NCI-H774 (cell line): ENCODE measurements at regions not wholly inside any gene's neighbourhood (a gene's known extent, or its start where the extent isn't known, plus 50 kb on each side); places are given as distances from the start of the nearest gene placed in this dataset.
"Not testable (repeated sequence)": the region's sequence is repeated elsewhere in the genome, so short reads cannot be mapped to it uniquely, and the experiment has no call there.

Experiments used
- DNase-seq: peaks from one replicate; lab custom pipeline; 2025; lab: John Stamatoyannopoulos, UW

DNA sequence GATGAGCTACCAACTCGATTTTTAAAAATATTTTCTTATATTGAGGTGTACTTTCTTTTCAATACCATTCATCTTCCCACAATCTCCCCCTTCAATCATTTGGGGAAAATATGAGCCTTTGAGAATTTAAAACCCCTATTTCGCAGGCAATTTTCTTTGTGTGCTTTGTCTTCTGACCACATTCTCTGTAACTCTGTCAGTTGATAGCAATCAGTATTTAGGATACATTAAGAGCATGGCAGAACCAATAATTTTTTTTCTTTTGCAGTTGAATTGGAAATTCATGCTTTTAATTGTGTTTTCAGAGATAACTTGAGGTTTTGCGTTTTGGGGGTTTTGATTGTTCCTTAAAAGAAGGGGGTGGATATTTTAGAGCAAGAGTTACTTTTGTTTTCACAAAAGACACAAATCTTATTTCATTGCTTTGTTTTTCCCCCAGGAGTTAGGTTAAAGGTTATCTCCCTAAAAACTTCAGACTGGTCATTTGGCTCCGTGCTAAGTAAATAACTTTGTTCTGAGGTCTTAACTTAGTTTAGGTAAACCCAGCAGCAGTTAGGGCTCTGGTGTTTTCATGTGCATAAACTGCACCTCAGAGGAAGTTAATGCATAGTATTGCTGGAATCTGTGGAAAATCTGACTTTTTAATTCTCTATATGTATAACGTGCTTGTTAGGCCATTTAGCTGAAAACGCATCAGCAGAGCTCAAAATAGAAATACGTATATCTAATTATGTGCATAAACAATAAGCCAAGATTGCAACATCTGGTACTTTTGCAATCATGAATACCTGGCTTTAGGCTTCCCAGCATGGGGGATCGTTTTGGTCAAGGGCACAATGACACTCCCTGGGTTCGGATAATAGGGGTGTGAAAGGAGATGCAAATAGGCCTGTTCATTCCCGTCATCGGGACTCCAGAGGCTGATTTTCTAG, 676.4 kb upstream of the ANKRD30A start:
- DNase-seq, result no peak

DNA sequence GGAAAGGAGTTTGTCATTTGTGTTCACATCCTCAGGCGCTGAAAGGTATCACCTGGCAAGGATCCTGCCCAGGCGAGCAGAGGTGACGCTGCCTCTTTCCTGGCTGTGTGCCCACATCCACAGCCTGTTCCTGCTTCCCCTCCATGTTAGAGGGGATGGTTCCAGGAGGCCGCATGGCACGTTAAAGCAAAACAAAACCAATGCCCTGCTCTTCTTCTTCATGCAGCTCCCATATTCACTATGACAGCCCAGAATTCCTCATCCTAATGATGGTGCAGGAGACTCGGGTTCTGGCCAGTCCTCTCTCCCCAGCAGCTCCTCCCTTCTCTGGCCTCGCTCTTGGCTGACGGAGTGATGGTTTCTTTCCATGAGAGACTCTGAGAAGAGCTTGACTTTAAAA, 678.5 kb upstream of the ANKRD30A start:
- no peak for DNase-seq

DNA sequence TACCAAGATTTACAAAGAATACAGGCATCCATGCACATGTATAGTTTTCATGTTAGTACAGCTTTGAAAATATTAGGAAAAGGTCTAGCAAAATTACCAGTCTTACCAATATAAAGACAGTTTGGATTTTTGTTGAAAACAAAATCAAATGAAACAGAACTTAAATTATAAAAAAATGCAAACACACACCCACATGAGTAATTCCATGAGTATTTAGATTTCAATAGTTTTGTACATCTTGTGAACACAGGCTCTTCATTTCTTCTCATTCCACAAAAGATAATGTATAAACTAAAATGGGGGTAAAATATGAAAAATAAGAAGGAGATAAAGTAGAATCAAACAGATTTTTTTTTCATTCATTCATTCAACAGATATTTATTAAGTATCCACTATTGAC, 682.2 kb upstream of the ANKRD30A start:
- no peak for DNase-seq

DNA sequence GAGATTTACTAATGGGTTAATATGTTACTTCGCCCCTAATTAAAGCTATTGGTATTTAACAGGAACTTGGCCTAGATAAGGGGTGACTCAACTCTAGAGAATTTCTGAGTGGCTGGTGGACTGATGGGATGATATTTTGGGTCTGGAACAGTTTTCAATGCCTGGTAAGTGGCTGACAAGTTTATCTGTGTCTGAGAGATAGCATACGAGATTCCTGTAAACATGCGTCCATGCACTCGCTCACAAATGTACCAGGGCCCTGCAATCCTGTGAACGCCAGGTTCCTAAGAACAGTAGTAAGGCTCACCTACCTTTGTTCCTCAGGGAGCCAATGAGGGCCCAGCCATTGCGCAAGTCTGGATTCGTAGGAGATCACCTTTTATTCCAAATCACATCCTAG, 683.8 kb upstream of the ANKRD30A start:
- no peak for DNase-seq

DNA sequence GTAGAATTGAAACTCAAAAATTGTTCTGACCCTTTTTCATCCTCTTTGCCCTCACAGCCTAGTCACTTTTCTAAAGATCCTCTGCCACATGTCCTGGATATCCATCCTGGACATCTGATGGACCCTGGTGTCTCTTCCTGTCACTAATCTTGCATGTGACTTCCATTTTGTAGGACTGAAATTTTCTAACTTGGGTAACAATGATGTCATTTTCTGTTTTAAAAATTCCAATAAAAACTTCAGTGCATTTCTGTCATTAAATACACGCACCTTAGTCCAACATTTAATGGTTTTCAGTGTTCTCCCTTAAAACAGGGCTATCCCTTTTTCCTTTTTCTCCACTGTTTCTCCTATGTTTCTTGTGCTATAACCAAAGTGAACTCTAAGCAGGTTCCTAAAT, 684.9 kb upstream of the ANKRD30A start:
- DNase-seq, result no peak

GRCh38 chr10:36437367-36437766, 688.0 kb upstream of the ANKRD30A start:
- no peak for DNase-seq

- no peak for DNase-seq
Observed at GRCh38 chr10:36428507-36428906, 696.9 kb upstream of the ANKRD30A start.

DNA sequence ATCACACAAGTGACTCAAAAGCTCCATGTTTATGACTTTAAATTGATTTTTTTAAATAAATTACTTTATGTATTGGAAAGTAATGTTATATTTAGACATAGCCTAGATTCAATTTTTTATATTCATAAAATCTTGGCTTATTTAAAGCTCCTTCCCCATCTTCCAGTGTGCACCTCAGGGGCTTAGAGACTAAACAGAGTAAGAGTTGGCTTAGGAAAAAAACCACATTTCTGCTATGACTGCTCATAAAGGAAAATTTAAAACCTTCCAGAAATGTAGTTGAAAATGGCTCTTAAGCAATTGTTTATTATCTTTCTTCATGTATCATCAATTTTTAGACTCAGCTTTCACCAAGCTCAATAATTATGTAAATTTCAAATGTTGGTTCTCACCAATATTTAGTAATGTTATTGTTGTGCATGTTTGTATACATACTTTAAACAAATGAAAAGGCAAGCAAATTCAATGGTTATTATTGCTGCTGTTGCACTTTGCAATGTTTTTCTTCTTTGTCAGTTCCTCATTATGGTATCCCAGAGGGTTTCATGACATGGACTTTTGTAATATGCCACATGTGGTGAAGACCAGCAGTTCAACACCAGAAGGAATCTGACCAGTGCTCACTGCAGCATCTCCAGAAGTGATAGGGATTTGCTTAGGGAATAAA, 700.1 kb upstream of the ANKRD30A start:
- DNase-seq, result no peak

GRCh38 chr10:36424502-36424901, 700.9 kb upstream of the ANKRD30A start:
- DNase-seq, result no peak

GRCh38 chr10:36423821-36424248, 701.6 kb upstream of the ANKRD30A start:
- no peak for DNase-seq

DNA sequence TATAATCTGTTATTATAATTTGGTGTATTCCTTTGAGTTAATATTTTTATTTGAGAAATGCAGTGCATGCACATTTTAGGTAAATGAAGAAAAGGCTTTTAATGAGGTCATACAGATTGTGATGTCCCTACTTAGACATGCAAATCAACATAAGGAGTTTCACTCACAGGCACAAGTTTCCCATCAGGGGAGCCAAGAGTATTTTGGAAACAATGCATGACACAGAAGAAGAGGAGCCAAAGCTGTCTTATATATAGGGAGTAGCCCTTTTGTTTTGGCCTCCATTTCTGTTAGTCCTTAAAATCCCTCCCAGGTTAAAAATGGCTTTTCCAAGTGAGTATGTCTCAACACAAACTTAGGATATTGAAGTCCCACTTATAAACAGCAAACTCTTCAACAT, 703.4 kb upstream of the ANKRD30A start:
- no peak for DNase-seq

GRCh38 chr10:36416513-36416912, 708.9 kb upstream of the ANKRD30A start:
- no peak for DNase-seq

DNA sequence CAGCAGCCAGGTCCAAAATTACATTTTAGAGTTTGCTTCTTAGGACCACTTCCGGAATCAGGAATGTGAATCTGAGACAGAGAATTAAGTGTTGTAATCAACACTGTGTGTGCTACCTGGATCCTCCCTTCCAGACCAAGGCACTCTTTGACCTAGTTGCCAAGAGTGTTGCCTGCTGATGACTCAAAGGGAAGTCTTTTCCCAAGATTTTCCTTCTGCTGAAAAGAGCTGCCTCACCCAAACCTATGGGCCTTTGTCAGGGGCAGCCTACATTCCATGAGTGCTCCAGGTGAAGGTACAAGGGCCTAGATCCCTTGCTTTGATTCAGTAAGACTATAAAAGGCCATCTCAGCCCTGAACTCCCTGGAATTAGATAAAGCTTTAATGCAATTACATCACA, 712.5 kb upstream of the ANKRD30A start:
- DNase-seq, result no peak

DNA sequence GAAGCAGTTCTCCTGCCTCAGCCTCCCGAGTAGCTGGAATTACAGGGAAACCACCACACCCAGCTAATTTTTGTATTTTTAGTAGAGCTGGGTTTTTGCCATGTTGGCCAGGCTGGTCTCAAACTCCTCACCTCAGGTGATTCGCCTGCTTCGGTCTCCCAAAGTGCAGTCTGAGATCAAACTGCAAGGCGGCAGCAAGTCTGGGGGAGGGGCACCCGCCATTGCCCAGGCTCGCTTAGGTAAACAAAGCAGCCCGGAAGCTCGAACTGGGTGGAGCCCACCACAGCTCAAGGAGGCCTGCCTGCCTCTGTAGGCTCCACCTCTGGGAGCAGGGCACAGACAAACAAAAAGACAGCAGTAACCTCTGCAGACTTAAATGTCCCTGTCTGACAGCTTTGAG, 725.2 kb upstream of the ANKRD30A start:
- not testable (repeated sequence) for DNase-seq

GRCh38 chr10:36393801-36394200, 731.6 kb upstream of the ANKRD30A start:
- no peak for DNase-seq

DNA sequence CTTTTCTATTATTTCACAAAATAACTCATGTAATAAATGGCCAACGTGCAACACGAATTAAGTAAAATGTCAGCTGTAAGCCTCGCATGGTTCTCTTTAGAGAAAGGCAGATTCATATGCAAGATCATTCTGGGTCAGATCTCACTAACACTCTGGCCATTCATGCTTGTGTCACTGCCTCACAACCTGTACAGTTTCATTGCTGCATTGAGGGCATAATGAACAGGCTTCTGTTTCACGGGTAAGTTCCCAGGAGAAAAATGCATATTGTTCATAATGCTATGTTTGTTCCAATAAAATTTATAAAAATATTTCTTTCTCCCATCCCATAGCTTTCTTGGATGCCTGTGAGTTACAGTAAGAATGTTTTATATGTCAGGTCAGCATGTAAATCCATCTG, 734.0 kb upstream of the ANKRD30A start:
- no peak for DNase-seq

DNA sequence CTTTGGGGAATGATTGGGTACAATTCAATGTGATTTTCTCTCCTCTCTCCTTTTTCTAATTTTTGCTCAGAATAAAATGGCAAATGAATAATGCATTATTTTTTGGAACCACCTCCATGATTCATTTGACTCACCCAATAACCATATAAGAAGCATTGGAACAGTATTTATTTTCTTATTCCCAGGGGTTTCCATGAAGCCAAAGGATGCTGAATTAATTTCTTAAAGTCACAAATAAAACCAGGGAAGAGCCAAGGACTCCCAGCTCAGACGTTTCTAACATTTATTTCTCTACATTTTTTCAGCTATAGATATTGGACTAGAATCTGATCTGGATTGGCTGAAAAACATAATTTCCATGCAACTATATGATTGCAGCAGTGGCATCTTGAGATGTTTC, 735.2 kb upstream of the ANKRD30A start:
- DNase-seq, result no peak

GRCh38 chr10:36388166-36388565, 737.2 kb upstream of the ANKRD30A start:
- DNase-seq, result no peak

DNA sequence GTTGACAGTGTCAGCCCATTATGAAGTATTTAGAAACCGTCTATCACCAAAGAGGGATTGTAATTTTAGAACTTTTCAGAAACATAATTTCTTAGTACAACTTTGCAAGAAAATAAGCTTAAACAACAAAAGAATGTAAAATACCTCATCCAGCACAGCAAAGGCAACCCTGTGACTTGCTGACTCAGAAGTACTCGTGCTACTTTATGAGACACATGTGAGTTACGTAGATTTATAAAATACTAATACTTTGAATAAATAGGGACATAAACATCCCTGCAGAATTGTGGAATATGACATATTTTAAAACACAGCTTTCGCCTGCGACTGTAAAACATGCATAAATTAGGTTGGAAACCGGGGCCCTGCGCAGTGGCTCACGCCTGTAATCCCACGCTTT, 739.7 kb upstream of the ANKRD30A start:
- no peak for DNase-seq

GRCh38 chr10:36383349-36383748, 741.3 kb upstream of the FZD8 start:
- no peak for DNase-seq

DNA sequence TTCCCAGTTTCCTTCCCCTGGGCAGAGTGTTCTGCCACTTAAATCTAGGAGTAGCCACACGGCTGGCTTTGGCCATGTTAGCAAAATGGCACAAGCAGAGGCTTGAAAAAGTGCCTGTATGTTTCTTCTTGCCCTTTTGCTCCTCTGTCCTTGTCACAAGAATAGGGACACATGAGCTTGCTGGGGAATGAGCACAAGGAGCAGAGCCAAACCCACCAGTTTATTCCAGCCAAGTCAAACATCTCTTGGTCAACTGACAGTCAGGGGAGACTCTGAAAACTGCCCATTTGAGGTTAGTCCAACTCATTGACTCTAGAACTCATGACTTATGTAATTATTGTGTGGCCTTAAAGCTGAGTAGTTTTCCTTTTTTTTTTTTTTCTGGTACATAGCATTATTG, 739.7 kb upstream of the FZD8 start:
- DNase-seq, result no peak

DNA sequence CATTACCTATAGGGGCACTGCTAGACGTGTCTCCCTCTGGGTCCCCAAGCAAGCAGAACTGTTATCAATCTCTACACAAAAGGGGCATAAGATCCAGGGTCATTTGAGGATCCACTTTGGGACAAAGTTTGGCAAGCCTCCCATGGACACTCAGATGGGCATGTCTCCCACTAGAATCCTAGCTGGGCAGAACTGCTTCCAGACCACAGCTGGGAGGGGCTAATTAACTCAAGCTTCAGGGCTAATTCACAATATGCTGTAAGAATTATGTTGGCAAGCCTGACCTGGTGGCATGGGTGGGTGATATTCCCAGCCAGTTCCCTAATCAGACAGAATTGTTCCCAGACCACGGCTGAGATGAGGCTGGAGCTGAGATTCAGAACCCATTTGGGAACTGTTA, 738.4 kb upstream of the FZD8 start:
- no peak for DNase-seq

DNA sequence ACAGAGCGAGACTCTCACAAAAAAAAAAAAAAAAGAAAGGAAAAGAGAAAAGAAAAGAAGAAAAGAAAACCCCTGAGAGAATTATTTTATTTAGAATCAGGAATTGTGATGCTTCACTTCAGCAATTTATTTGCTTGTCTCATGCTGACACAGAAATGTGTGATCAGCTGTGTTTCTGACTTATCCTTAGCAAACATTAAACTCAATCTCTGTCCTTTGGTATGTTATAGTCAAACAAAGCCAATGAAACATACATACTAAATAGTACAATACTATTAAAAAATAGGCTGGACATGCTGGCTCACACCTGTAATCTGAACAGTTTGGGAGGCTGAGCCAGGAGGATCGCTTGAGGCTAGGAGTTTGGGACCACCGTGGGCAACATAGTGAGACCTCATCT, 733.0 kb upstream of the FZD8 start:
- no peak for DNase-seq
